ENCODE measurements at regions not wholly inside any gene's neighbourhood (a gene's known extent, or its start where the extent isn't known, plus 50 kb on each side); places are given as distances from the start of the nearest gene placed in this dataset.

DNA sequence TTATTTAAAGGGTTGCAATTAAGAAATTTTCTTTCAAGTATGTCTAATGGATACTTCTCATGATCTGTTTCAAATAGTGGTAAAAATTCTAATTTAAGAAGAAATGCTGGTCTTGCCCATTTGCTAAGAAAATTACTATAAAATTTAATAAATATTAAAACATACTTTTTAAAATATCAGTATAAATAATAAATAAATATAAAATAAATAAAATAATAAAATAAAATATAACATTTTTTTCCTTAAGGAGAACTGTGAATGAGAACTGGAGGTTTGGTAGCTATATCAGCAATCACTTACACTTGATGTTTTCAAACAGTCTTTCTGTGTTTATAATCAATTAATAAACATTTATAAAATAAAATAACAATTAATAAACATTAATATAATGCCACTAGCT is 266.1 kb downstream of the HGF start:
- H3K4me2 ChIP-seq (ENCODE audit: low read length): no peak overlapping the region
- no peaks in the 10 kb centered on the region for H3K36me3 Mint-ChIP-seq (ENCODE audit: low read depth, unreplicated experiment)
- H3K9me3 Mint-ChIP-seq (ENCODE audit: unreplicated experiment): no peaks in the 10 kb centered on the region
- no peak for TF ChIP-seq EZH2 (IDR thresholded peaks at IDR 0.05; ENCODE audit: insufficient read depth, low read length)
- TF ChIP-seq, protein P1, sequence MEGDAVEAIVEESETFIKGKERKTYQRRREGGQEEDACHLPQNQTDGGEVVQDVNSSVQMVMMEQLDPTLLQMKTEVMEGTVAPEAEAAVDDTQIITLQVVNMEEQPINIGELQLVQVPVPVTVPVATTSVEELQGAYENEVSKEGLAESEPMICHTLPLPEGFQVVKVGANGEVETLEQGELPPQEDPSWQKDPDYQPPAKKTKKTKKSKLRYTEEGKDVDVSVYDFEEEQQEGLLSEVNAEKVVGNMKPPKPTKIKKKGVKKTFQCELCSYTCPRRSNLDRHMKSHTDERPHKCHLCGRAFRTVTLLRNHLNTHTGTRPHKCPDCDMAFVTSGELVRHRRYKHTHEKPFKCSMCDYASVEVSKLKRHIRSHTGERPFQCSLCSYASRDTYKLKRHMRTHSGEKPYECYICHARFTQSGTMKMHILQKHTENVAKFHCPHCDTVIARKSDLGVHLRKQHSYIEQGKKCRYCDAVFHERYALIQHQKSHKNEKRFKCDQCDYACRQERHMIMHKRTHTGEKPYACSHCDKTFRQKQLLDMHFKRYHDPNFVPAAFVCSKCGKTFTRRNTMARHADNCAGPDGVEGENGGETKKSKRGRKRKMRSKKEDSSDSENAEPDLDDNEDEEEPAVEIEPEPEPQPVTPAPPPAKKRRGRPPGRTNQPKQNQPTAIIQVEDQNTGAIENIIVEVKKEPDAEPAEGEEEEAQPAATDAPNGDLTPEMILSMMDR (IDR thresholded peaks at IDR 0.05; ENCODE audit: insufficient read depth, low read depth, low read length): no peak
- no peak overlapping the region for H3K4me3 Mint-ChIP-seq (ENCODE audit: unreplicated experiment)
- no peaks in the 10 kb centered on the region for H3K27me3 ChIP-seq (ENCODE audit: insufficient read depth, low read length)
- H3K4me1 Mint-ChIP-seq (ENCODE audit: low read depth, unreplicated experiment): peaks cover 3% of the 10 kb centered on the region
- no peaks in the 10 kb centered on the region for H3K79me2 ChIP-seq (ENCODE audit: insufficient read depth, low read length)
- DNase-seq (ENCODE audit: low read depth) (no peak), FAIRE-seq (no peak)
- no peak overlapping the region for H3K27ac Mint-ChIP-seq (ENCODE audit: unreplicated experiment)
- no peak overlapping the region for H2AFZ ChIP-seq (ENCODE audit: low read depth, low read length)
- H3K4me3 ChIP-seq (ENCODE audit: insufficient read depth, low read depth, low read length): no peak overlapping the region
- H3K4me1 ChIP-seq (ENCODE audit: insufficient read depth, low read length): peaks cover 6% of the 10 kb centered on the region
- no peaks in the 10 kb centered on the region for H3K9me3 ChIP-seq (ENCODE audit: insufficient read depth, low read depth, low read length)
- no peaks in the 10 kb centered on the region for H4K20me1 ChIP-seq (ENCODE audit: insufficient read depth, low read length)
- H3K36me3 ChIP-seq (ENCODE audit: insufficient read depth, low read length): no peaks in the 10 kb centered on the region
- H3K9ac ChIP-seq (ENCODE audit: low read length): no peak overlapping the region
- no peaks in the 10 kb centered on the region for H3K27me3 Mint-ChIP-seq (ENCODE audit: low read depth, unreplicated experiment)
- no peak overlapping the region for H3K27ac ChIP-seq (ENCODE audit: low read depth, low read length)

DNA sequence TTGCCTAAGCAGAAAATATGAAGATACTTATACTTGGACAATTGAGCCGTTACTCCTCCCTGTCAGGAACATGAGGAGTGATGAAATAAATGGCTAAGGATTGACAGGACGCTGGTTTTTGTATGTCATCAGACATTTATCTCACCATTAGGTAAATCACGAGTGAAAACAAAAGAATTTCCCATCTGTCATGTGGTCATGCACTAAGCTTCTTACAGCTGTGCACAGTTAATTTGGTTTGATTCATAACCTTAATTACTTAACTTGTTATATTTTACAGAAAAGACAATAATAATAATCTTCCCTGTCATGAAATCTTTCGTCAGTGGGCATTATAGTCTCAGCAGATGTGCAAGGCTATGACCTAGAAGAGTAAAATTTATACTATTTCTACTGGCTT is 266.5 kb downstream of the HGF start:
- H3K27ac ChIP-seq (ENCODE audit: low read depth, low read length): no peak overlapping the region
- Mint-ChIP-seq H3K27me3 (ENCODE audit: low read depth, unreplicated experiment) (no peaks in the 10 kb centered on the region), H3K4me1 (ENCODE audit: low read depth, unreplicated experiment) (peaks cover 3% of the 10 kb centered on the region), H3K27ac (ENCODE audit: unreplicated experiment) (no peak overlapping the region), H3K36me3 (ENCODE audit: low read depth, unreplicated experiment) (no peaks in the 10 kb centered on the region), H3K4me3 (ENCODE audit: unreplicated experiment) (no peak overlapping the region), H3K9me3 (ENCODE audit: unreplicated experiment) (no peaks in the 10 kb centered on the region)
- H3K4me1 ChIP-seq (ENCODE audit: insufficient read depth, low read length): peaks cover 6% of the 10 kb centered on the region
- H3K9ac ChIP-seq (ENCODE audit: low read length): no peak overlapping the region
- H4K20me1 ChIP-seq (ENCODE audit: insufficient read depth, low read length): no peaks in the 10 kb centered on the region
- TF ChIP-seq, protein P1 (IDR thresholded peaks at IDR 0.05; ENCODE audit: insufficient read depth, low read depth, low read length): no peak
- TF ChIP-seq EZH2 (IDR thresholded peaks at IDR 0.05; ENCODE audit: insufficient read depth, low read length): no peak
- H3K79me2 ChIP-seq (ENCODE audit: insufficient read depth, low read length): no peaks in the 10 kb centered on the region
- FAIRE-seq (no peak), DNase-seq (ENCODE audit: low read depth) (no peak)
- no peaks in the 10 kb centered on the region for H3K27me3 ChIP-seq (ENCODE audit: insufficient read depth, low read length)
- H3K4me3 ChIP-seq (ENCODE audit: insufficient read depth, low read depth, low read length): no peak overlapping the region
- no peaks in the 10 kb centered on the region for H3K36me3 ChIP-seq (ENCODE audit: insufficient read depth, low read length)
- no peak overlapping the region for H2AFZ ChIP-seq (ENCODE audit: low read depth, low read length)
- H3K9me3 ChIP-seq (ENCODE audit: insufficient read depth, low read depth, low read length): no peaks in the 10 kb centered on the region
- H3K4me2 ChIP-seq (ENCODE audit: low read length): no peak overlapping the region

DNA sequence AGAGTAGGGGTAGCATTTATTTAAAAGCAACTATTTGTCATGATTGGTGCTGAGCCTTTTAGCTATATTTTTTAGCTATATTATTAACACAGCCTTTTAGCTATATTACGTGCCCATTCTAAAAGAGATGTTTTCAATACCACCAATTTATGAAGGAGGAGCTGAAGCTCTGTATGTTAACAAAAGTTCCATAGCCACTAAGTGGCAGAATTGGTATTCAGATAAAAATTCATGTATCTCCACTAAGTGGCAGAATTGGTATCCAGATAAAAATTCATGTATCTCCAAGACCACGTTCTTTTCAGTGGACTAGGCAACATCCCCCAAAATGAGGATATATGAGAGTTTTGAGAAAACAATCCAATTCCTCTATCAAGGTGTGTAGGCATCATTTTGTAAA is 268.6 kb downstream of the HGF start:
- Mint-ChIP-seq H3K27me3 (ENCODE audit: low read depth, unreplicated experiment) (no peaks in the 10 kb centered on the region), H3K4me1 (ENCODE audit: low read depth, unreplicated experiment) (peaks cover 3% of the 10 kb centered on the region), H3K36me3 (ENCODE audit: low read depth, unreplicated experiment) (no peaks in the 10 kb centered on the region), H3K4me3 (ENCODE audit: unreplicated experiment) (no peak overlapping the region), H3K9me3 (ENCODE audit: unreplicated experiment) (no peaks in the 10 kb centered on the region), H3K27ac (ENCODE audit: unreplicated experiment) (no peak overlapping the region)
- H3K4me3 ChIP-seq (ENCODE audit: insufficient read depth, low read depth, low read length): no peak overlapping the region
- DNase-seq (ENCODE audit: low read depth) (peak; percentile 29), FAIRE-seq (peak; percentile 56)
- H3K79me2 ChIP-seq (ENCODE audit: insufficient read depth, low read length): no peaks in the 10 kb centered on the region
- no peaks in the 10 kb centered on the region for H4K20me1 ChIP-seq (ENCODE audit: insufficient read depth, low read length)
- no peak overlapping the region for H3K27ac ChIP-seq (ENCODE audit: low read depth, low read length)
- H3K36me3 ChIP-seq (ENCODE audit: insufficient read depth, low read length): no peaks in the 10 kb centered on the region
- H3K4me1 ChIP-seq (ENCODE audit: insufficient read depth, low read length): peaks cover 6% of the 10 kb centered on the region
- H2AFZ ChIP-seq (ENCODE audit: low read depth, low read length): no peak overlapping the region
- no peaks in the 10 kb centered on the region for H3K9me3 ChIP-seq (ENCODE audit: insufficient read depth, low read depth, low read length)
- no peak overlapping the region for H3K4me2 ChIP-seq (ENCODE audit: low read length)
- H3K9ac ChIP-seq (ENCODE audit: low read length): no peak overlapping the region
- H3K27me3 ChIP-seq (ENCODE audit: insufficient read depth, low read length): no peaks in the 10 kb centered on the region
- TF ChIP-seq EZH2 (IDR thresholded peaks at IDR 0.05; ENCODE audit: insufficient read depth, low read length): no peak
- TF ChIP-seq, protein P1 (IDR thresholded peaks at IDR 0.05; ENCODE audit: insufficient read depth, low read depth, low read length): peak; percentile 17

Measured in astrocyte (in vitro differentiated cells and primary cell).